GM12891 (cell line): ENCODE measurements at regions not wholly inside any gene's neighbourhood (a gene's known extent, or its start where the extent isn't known, plus 50 kb on each side); places are given as distances from the start of the nearest gene placed in this dataset.

Source experiments
- POLR2A ChIP-seq: IDR thresholded peaks from 2 replicates; pipeline ENCODE4 v1.6.1; 2011; ENCODE audit warnings: low read depth, low read length, control low read depth
- POLR2AphosphoS5 ChIP-seq: IDR thresholded peaks from 2 replicates; pipeline ENCODE4 v1.6.1; 2011; ENCODE audit warnings: low read depth, low read length, control low read depth
- POU2F2 ChIP-seq: IDR thresholded peaks from 2 replicates; pipeline ENCODE4 v1.6.1; 2011; ENCODE audit warnings: low read depth, mild to moderate bottlenecking, control low read depth, low read length, moderate library complexity

GRCh38 chr6:94269256-94269655, 849.9 kb upstream of the EPHA7 start:
- no peak for TF ChIP-seq POLR2AphosphoS5
- no peak for TF ChIP-seq POLR2A
- TF ChIP-seq POU2F2: no peak
